Activated T-cell treated with anti-CD3 and anti-CD28 coated beads, Interleukin-2, amount 50 U/mL, for 4 hours (primary cell): ENCODE measurements at regions not wholly inside any gene's neighbourhood (a gene's known extent, or its start where the extent isn't known, plus 50 kb on each side); places are given as distances from the start of the nearest gene placed in this dataset.
"Not testable (repeated sequence)": the region's sequence is repeated elsewhere in the genome, so short reads cannot be mapped to it uniquely, and the experiment has no call there.

Source experiments
- ATAC-seq, 2 donors: fragments of 200-7000 bp; cut with Tn5 transposase; one replicate each; pipeline ENCODE4 v1.10.0; 2021
- DNase-seq: peaks from one replicate; pipeline ENCODE4 v3.0.0-alpha.2; 2020
- H3K27me3 Mint-ChIP-seq: one replicate; pipeline ENCODE4 v1.8.0; 2021; ENCODE audit warnings: low read depth, mixed read lengths
- H3K36me3 Mint-ChIP-seq: one replicate; pipeline ENCODE4 v1.8.0; 2022; ENCODE audit warnings: mixed read lengths; ENCODE audit not compliant: insufficient read depth
- H3K4me1 Mint-ChIP-seq: one replicate; pipeline ENCODE4 v1.8.0; 2021; ENCODE audit warnings: low read depth, mixed read lengths
- H3K4me3 Mint-ChIP-seq: one replicate; pipeline ENCODE4 v1.8.0; 2021; ENCODE audit warnings: mild to moderate bottlenecking, moderate library complexity, mixed read lengths
- H3K9me3 Mint-ChIP-seq: one replicate; pipeline ENCODE4 v1.8.0; 2021; ENCODE audit warnings: mixed read lengths

DNA sequence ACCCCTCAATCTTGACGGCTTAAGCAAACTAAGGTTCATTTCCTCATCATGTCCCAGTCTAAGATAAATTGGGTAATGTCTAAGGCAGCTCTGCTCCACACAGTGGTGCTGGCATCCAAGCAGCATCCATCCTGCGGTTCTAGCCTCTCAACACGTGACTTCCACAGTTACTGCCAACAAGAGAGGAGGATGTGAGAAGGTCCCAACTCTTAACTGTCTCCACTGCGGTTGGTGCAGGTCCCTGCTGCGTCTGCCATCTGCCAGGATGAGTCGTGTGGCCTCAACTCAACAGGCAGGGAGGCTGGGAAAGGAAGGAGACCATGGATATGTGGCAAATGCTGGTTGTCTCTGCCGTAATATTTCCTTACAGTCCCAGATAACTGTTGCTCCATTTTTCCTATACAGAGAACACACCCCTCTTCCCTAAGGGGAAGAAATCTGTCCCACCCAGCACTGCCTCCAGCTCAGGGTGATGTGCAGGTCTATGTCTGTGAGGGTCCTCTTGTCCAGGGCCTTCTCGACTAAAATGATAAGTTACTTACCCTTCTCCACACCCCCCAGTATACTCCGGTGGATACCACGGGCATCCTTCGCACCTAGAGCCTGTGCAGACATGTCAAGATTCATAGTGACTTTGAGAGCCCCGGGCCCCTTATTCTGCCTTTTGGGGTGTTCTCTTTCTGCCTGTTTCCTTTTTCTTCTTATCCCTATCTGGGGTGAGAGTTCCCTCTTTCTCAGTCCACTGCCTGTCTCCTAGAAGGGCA lies 64.7 kb downstream of the KCNJ18 start:
- Mint-ChIP-seq H3K4me3 (no peak overlapping the region), H3K4me1 (no peaks in the 10 kb centered on the region), H3K36me3 (no peaks in the 10 kb centered on the region), H3K9me3 (peaks cover 5% of the 10 kb centered on the region), H3K27me3 (no peaks in the 10 kb centered on the region)
- ATAC-seq (no peak), DNase-seq (no peak)

DNA sequence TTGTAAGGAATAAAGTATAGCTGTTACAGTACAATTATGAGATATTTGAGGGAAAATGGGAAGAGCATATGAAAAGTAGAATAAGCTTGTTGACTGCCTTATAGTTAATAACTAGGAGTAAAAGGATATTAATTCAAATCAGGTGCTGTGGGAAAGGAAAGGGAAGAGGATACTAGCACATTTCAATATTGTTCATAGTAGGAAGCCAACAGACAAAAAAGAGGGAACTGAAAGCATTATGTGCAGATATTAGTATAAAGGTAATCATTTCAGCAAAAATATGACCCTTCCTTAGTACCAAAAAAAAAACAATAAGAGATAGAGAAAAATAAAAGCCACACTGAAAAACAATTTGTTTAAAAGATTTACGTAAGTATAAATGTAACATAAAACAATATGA lies 67.3 kb downstream of the KCNJ18 start:
- H3K4me3 Mint-ChIP-seq, H3K36me3 Mint-ChIP-seq, H3K27me3 Mint-ChIP-seq, ATAC-seq, H3K4me1 Mint-ChIP-seq, DNase-seq, H3K9me3 Mint-ChIP-seq: not testable (repeated sequence)

DNA sequence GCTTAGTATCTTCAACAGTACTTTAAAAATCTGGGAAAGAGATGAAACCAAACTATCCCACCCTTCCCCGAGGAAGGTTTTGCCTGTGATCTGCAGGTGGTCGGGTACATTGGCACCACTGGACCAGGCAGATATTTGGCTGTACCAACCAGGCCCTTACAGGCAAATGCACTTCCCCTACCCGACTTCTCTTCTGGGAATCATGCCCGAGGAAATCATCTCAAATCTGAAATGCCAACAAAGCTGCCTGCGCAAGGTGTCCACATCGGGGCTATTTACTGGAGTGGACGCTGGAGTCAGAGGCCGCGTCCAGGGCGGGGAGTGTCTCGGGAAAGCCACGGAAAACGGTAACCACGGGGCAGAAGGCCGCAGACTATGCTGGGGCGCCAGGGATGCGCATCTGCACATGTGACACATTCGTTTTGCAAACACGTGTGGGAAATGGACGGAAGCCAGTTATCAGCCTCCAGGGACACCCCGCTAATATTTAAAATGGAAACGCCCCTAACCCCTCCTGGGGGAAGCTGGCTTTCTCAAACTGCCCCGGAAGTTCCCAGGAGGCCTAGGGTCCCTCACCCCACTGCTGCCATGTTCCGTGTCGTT lies 71.5 kb downstream of the KCNJ18 start:
- ATAC-seq, H3K9me3 Mint-ChIP-seq, H3K4me1 Mint-ChIP-seq, DNase-seq, H3K36me3 Mint-ChIP-seq, H3K27me3 Mint-ChIP-seq, H3K4me3 Mint-ChIP-seq: not testable (repeated sequence)

DNA sequence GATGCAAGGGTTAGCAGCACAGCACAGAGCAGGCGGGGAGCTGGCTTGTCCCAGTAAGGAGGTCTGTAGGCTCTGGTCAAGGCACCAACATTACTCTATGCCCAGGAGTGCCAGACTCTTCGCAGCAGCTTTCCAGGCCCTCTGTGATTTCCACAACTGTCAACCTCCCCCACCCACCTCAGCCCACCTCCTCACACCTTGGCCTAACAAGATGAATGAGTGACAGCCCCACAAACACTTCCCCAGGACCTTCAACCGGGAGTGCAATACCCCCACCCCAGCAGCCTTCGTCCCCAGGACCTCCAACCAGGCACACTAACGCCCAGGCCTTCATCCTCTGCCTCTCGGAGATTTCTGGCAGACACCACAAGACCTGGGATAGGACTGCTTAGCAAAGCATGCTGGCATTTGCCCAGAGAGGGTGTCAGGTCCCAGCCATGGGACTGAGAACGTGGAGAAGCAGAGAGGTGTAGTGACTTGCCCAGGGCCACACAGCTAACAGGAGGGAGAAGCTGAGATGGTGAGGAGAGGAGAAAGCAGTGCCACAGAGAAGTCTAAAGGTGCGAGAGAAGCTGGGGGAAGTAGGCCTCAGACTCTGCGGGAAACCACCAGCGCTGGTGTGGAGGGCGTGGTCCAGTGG lies 73.4 kb downstream of the KCNJ18 start:
- ATAC-seq, DNase-seq, H3K27me3 Mint-ChIP-seq, H3K36me3 Mint-ChIP-seq, H3K4me3 Mint-ChIP-seq, H3K4me1 Mint-ChIP-seq, H3K9me3 Mint-ChIP-seq: not testable (repeated sequence)

DNA sequence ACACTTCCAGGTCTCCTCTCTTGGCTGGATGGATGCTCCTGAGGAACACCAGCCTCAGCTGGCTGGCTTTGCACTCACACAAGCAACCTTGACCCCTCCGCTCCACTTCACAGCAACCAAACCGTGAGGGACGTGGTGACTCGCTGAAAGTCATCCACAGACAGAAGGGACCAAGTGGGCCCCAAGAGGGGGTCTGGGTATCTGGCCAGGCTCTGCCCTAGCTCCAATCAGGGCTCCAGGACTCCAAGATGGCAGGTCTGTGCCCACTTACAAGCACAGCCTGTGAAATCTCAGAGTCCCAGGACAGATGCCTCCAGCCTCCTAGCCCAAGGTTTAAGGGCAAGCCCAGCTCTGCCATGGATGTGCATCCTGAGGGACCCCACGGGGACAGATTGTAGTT lies 74.2 kb downstream of the KCNJ18 start:
- not testable (repeated sequence) for H3K36me3 Mint-ChIP-seq, H3K9me3 Mint-ChIP-seq, H3K27me3 Mint-ChIP-seq, H3K4me3 Mint-ChIP-seq, DNase-seq, ATAC-seq, H3K4me1 Mint-ChIP-seq

DNA sequence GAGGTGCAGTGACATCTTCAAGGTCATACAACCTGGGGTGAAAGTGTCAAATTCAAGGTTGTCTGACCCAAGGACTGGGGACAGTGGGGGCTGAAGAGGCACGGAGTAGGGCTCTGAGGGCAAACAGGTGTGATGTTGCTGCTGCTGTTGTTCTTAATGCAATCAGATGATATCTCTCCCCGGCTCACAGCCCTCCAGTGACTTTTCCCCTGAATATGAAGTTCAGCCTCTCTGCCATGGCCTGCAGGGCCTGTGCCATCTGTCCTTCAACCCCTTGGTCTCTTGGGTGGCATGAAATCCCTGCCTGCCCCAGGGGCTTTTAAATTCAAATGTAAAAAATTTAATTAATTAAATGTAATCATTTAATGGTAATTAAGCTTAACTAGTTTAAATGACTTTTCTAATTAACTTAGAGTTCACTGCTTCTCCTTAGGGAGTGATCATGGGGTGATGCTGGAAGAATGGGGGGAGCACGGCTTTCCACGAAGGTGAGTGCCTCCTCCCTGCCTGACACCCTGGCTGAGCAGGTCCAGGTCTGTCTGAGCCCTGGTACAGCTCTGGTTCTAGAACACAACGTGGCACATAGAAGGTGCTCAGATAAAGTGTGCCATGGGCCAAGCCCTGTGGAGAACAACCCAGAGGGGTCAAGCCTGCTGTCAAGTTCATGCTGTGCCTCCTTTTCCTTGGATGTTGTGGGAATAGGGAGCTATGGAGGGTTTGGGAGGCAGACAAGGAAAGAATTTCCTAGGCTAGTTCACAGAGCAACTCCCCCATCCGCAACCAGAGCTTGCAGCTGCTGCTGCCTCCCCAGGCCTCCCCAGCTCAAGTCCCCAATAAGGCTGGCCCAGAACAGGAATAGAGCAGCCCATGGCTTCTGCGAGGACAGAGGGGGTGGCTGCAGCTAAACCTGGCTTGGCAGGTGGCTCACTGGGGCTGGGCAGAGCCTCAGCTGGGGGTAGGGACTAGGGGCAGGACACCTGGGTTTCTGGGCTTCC lies 75.1 kb downstream of the KCNJ18 start:
- not testable (repeated sequence) for H3K4me1 Mint-ChIP-seq, H3K27me3 Mint-ChIP-seq, H3K9me3 Mint-ChIP-seq, ATAC-seq, H3K36me3 Mint-ChIP-seq, DNase-seq, H3K4me3 Mint-ChIP-seq

DNA sequence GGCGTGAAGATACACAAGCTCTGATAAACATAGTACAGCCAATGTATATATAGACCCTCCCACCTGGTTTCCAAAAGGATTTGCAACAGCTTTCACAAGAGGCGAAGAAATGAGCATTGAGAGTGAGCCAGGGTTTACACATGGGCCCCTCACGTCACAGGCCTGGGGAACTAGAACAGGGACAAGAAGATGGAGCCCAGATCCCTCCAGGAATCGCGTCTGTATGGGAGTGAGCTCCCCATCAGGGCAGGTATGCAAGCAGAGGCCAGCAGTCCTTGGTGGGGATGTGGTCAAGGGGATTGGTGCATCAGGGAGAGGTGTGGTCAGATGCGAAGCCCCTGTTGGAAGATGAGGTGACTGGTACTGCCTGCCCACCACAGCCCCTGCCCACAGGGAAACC lies 75.9 kb downstream of the KCNJ18 start:
- H3K27me3 Mint-ChIP-seq, H3K36me3 Mint-ChIP-seq, H3K4me1 Mint-ChIP-seq, H3K9me3 Mint-ChIP-seq, DNase-seq, H3K4me3 Mint-ChIP-seq, ATAC-seq: not testable (repeated sequence)

DNA sequence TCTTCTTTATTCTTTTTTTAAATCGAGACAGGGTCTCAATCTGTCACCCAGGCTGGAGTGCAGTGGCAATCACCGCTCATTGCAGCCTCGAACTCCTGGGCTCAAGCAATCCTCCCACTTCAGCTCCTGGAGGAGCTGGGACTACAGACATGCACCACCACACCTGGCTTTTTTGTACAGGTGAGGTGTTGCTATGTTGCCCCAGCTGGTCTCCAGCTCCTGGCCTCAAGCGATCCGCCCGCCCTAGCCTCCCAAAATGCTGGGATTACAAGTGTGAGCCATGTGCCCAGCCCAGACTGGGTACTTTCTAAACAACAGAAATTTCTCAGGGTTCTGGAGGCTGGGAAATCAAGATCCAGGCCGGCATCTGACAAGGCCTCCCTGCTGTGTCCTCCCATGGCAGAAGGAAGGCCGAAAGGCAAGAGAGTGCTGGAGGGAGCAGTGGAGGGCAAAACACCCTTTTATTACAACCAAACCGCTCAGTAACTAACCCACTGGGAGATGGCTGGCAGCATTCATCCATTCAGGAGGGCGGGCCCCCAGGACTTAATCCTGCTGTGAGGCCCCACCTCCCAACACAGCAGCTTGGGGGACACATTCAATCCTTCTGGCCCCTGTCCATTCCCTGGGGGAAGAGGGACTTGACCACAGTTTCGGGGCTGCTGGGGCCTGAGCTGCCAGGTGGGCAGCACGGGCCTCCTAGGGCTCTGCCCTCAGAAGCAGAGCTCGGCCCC lies 76.6 kb downstream of the KCNJ18 start:
- H3K36me3 Mint-ChIP-seq, H3K9me3 Mint-ChIP-seq: not testable (repeated sequence)

DNA sequence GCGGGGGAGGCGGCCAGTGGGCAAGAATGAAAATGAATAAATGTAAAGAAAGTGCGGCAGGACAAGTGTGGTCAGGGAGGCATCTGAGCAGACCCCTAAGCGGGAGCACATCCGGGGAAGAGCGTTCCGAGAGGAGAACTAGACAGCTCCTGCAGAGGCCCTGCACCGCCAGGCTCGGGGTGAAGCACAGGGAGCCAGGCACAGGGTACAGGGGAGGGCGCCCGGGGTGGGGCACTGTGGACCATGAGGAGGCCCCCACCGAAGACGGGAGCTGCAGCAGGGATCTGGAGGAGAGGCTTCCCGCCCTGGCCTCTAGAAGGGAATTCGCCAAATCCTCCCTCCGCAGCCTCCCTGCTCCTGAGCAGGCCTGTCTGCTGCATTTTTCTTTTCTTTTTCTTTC lies 77.5 kb downstream of the KCNJ18 start:
- not testable (repeated sequence) for H3K4me1 Mint-ChIP-seq, H3K4me3 Mint-ChIP-seq, H3K9me3 Mint-ChIP-seq, ATAC-seq, H3K27me3 Mint-ChIP-seq, DNase-seq, H3K36me3 Mint-ChIP-seq

More for the DNA sequence above, 76.6 kb downstream of the KCNJ18 start:
- not testable (repeated sequence) for DNase-seq, H3K27me3 Mint-ChIP-seq, ATAC-seq, H3K4me3 Mint-ChIP-seq, H3K4me1 Mint-ChIP-seq

DNA sequence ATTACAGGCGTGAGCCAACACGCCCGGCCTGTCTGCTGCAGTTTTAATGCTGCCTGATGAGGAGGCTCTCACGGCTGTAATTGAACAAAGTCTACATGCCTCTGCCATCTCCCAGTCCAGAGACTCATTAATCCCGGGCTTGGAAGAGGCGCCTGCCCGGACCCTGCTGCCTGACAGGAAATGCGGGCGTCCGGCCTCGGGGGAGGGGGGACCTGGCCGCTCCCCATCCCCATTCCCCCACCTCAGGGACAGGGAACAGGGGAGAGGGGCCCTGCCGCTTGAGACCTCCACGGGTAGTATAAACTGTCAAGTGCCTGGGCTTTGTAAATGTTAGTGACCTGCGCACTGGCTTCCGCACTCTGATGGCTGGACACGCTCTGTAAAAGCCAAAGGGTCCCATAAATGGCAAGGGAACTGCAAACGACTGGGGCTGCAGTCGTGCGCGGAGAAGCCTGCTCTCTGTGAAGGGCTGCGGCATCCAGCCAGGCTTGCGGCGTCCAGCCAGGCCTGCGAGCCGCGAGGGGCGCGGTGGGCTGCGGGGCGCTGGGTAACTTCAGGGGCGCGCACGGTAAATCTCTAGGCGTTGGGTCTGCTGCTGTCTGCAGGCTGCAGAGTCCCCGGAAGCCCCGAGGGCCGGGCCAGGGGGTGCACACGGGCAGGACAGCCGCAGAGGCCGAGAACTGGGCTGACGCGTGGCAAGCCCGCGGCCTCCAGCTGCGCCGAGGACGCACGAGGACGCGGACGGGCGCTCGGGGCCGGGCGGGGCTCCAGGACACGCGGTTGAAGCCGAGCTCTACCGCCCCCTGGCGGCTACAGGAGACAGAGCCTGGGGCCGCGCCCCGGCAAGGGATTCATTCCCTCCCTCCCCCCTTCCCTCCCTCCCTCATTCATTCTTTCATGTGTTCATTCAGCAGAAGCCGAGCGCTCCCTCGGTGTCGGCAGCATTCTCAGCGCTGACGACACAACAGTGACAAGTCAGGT lies 78.4 kb downstream of the KCNJ18 start:
- not testable (repeated sequence) for H3K4me3 Mint-ChIP-seq, H3K9me3 Mint-ChIP-seq, H3K27me3 Mint-ChIP-seq, H3K4me1 Mint-ChIP-seq, DNase-seq, H3K36me3 Mint-ChIP-seq
- ATAC-seq = peak; percentile 91 to 92

DNA sequence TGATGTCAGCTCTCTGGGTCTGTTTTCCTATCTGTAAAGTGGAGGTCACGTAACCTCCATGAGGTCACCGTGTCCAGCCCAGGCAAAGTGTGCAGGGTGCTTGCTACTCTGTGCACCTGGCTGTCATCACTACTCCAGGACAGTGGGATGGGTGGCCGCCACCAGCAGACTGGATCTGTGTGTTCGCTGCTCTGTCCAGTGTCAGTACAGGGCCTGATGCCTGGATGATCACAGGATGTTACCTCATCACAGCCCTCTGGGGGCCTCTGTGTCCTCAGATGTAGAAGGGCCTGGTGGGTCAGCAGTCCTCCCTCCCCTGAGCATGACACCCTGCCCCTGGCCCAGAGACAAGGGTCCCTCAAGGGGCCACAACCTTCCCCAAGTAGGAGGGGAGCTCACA lies 80.0 kb downstream of the KCNJ18 start:
- DNase-seq = no peak
- Mint-ChIP-seq H3K4me1 (no peaks in the 10 kb centered on the region), H3K9me3 (peaks cover 3% of the 10 kb centered on the region), H3K27me3 (no peaks in the 10 kb centered on the region), H3K4me3 (no peak overlapping the region), H3K36me3 (no peaks in the 10 kb centered on the region)
- no peak for ATAC-seq

DNA sequence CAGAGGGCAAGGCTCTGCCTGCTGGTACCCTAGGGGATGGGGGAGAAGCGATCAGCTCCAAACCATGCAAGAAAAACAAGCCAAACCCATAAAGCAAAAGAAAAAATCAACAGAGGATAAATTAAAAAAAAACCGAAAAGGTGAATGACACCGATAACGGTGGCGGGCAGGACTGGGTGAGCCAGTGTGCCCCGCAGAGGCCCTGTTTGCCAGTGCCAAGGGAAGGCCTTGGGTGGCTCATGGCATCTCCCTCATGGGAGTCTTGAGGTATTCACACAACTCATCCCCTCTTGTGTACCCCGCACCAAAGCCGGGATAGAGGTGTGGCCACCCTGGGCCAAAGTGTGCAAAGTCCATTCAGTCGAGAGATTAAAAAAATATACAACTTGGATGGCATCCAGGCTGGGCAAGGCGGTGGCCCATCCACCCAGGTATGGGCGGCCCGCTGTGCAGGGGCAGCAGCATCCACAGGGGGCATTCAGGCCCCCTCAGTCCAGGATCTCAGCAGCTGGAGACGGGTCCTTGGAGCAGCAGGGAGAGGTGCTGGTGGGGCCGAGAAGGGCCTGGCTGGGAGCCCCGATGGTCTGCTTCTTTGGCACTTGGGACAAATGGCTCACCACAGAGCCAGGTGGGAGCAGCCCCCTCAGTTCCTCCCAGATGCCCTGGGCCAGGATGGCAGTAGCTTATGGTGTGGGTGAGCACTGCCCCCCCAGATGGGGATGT lies 80.8 kb downstream of the KCNJ18 start:
- not testable (repeated sequence) for H3K9me3 Mint-ChIP-seq, ATAC-seq, H3K4me1 Mint-ChIP-seq, H3K27me3 Mint-ChIP-seq, DNase-seq, H3K4me3 Mint-ChIP-seq, H3K36me3 Mint-ChIP-seq
